ENCODE measurements at regions not wholly inside any gene's neighbourhood (a gene's known extent, or its start where the extent isn't known, plus 50 kb on each side); places are given as distances from the start of the nearest gene placed in this dataset.
"Not testable (repeated sequence)": the region's sequence is repeated elsewhere in the genome, so short reads cannot be mapped to it uniquely, and the experiment has no call there.

- no peak overlapping the region for H3K4me3 ChIP-seq (ENCODE audit: low read depth, low read length)
- TF ChIP-seq CTCF (IDR thresholded peaks at IDR 0.05; ENCODE audit: low read depth, low read length, missing control alignments), result no peak
- in situ Hi-C loops (cut with HindIII; ENCODE audit: low pct_ligation_motif_present, low sequenced_read_pairs), result no loop called here
- no peak overlapping the region for H3K27ac ChIP-seq
- H3K27me3 ChIP-seq (replicated peaks), result no peaks in the 10 kb centered on the region
- no peaks in the 10 kb centered on the region for H3K36me3 ChIP-seq (replicated peaks)
- no peak for DNase-seq
Measured at GRCh38 chr11:34824425-34824824, 91.8 kb downstream of the APIP start.

GRCh38 chr11:34823639-34824038 lies 92.5 kb downstream of the APIP start:
- no peaks in the 10 kb centered on the region for H3K27me3 ChIP-seq (replicated peaks)
- no peaks in the 10 kb centered on the region for H3K36me3 ChIP-seq (replicated peaks)
- no peak for DNase-seq
- H3K4me3 ChIP-seq (ENCODE audit: low read depth, low read length), result no peak overlapping the region
- no peak for TF ChIP-seq CTCF (IDR thresholded peaks at IDR 0.05; ENCODE audit: low read depth, low read length, missing control alignments)
- in situ Hi-C loops (cut with HindIII; ENCODE audit: low pct_ligation_motif_present, low sequenced_read_pairs), result no loop called here
- no peak overlapping the region for H3K27ac ChIP-seq

- no peak for TF ChIP-seq CTCF (IDR thresholded peaks at IDR 0.05; ENCODE audit: low read depth, low read length, missing control alignments)
- Histone ChIP-seq H3K27me3 (replicated peaks) (no peaks in the 10 kb centered on the region), H3K4me3 (ENCODE audit: low read depth, low read length) (no peak overlapping the region), H3K27ac (no peak overlapping the region), H3K36me3 (replicated peaks) (no peaks in the 10 kb centered on the region)
- in situ Hi-C loops (cut with HindIII; ENCODE audit: low pct_ligation_motif_present, low sequenced_read_pairs), result no loop called here
- DNase-seq, result no peak
Measured at GRCh38 chr11:34823197-34823596, 93.0 kb downstream of the APIP start.

GRCh38 chr11:34819740-34820482 lies 96.3 kb downstream of the APIP start:
- DNase-seq, result no peak
- no peak overlapping the region for H3K4me3 ChIP-seq (ENCODE audit: low read depth, low read length)
- in situ Hi-C loops (cut with HindIII; ENCODE audit: low pct_ligation_motif_present, low sequenced_read_pairs), result no loop called here
- H3K27ac ChIP-seq, result no peak overlapping the region
- no peaks in the 10 kb centered on the region for H3K36me3 ChIP-seq (replicated peaks)
- no peaks in the 10 kb centered on the region for H3K27me3 ChIP-seq (replicated peaks)
- no peak for TF ChIP-seq CTCF (IDR thresholded peaks at IDR 0.05; ENCODE audit: low read depth, low read length, missing control alignments)

- in situ Hi-C loops (cut with HindIII; ENCODE audit: low pct_ligation_motif_present, low sequenced_read_pairs); H3K36me3 ChIP-seq (replicated peaks); DNase-seq; H3K27me3 ChIP-seq (replicated peaks); H3K4me3 ChIP-seq (ENCODE audit: low read depth, low read length); H3K27ac ChIP-seq: not testable (repeated sequence)
Measured at GRCh38 chr11:34817812-34818211, 98.4 kb downstream of the APIP start.

- H3K36me3 ChIP-seq (replicated peaks), result no peaks in the 10 kb centered on the region
- no peak overlapping the region for H3K27ac ChIP-seq
- H3K4me3 ChIP-seq (ENCODE audit: low read depth, low read length), result no peak overlapping the region
- TF ChIP-seq CTCF (IDR thresholded peaks at IDR 0.05; ENCODE audit: low read depth, low read length, missing control alignments), result no peak
- no peak for DNase-seq
- in situ Hi-C loops (cut with HindIII; ENCODE audit: low pct_ligation_motif_present, low sequenced_read_pairs), result no loop called here
- no peaks in the 10 kb centered on the region for H3K27me3 ChIP-seq (replicated peaks)
Measured at GRCh38 chr11:34816698-34817213, 99.4 kb downstream of the APIP start.

All from brain microvascular endothelial cell (primary cell).